Endodermal cell (in vitro differentiated cells): ENCODE measurements at regions not wholly inside any gene's neighbourhood (a gene's known extent, or its start where the extent isn't known, plus 50 kb on each side); places are given as distances from the start of the nearest gene placed in this dataset.

Experiments
- DNase-seq: peaks from one replicate; pipeline ENCODE4 v3.0.0-alpha.2; 2017
- H3K27ac ChIP-seq: 2 replicates; pipeline ENCODE4 v1.5.1; 2013; ENCODE audit warnings: mild to moderate bottlenecking, low read depth, low read length, moderate library complexity
- H3K27me3 ChIP-seq: 2 replicates; pipeline ENCODE4 v1.6.1; 2013; ENCODE audit warnings: mild to moderate bottlenecking, low read length, moderate library complexity; ENCODE audit not compliant: insufficient read depth, control insufficient read depth, poor library complexity, severe bottlenecking
- H3K36me3 ChIP-seq: 2 replicates; pipeline ENCODE4 v1.7.0; 2013; ENCODE audit warnings: mild to moderate bottlenecking, low read length, moderate library complexity; ENCODE audit not compliant: control insufficient read depth, insufficient read depth
- H3K4me1 ChIP-seq: one replicate; pipeline ENCODE4 v1.7.0; 2013; ENCODE audit warnings: low read length; ENCODE audit not compliant: control insufficient read depth, insufficient read depth
- H3K4me3 ChIP-seq: 2 replicates; pipeline ENCODE4 v1.5.1; 2013; ENCODE audit warnings: mild to moderate bottlenecking, low read length, moderate library complexity
- H3K9ac ChIP-seq: 2 replicates; pipeline ENCODE4 v1.6.1; 2013; ENCODE audit warnings: mild to moderate bottlenecking, low read length, moderate library complexity; ENCODE audit not compliant: poor library complexity, severe bottlenecking; ENCODE audit errors: extremely low read depth
- H3K9me3 ChIP-seq: 2 replicates; pipeline ENCODE4 v1.6.1; 2013; ENCODE audit warnings: mild to moderate bottlenecking, low read length, moderate library complexity; ENCODE audit not compliant: control insufficient read depth
- H3K27ac Mint-ChIP-seq: 2 replicates; pipeline ENCODE4 v1.8.0; 2020; ENCODE audit warnings: mixed read lengths
- H3K27me3 Mint-ChIP-seq: 2 replicates; pipeline ENCODE4 v1.8.0; 2021; ENCODE audit warnings: mild to moderate bottlenecking, mixed read lengths; ENCODE audit not compliant: insufficient read depth
- H3K36me3 Mint-ChIP-seq: 2 replicates; pipeline ENCODE4 v1.8.0; 2020; ENCODE audit warnings: low read depth, mixed read lengths
- H3K4me1 Mint-ChIP-seq: 2 replicates; pipeline ENCODE4 v1.8.0; 2020; ENCODE audit warnings: mixed read lengths
- H3K4me3 Mint-ChIP-seq: 2 replicates; pipeline ENCODE4 v1.8.0; 2020; ENCODE audit warnings: mild to moderate bottlenecking, moderate library complexity, mixed read lengths
- H3K9me3 Mint-ChIP-seq: 2 replicates; pipeline ENCODE4 v1.8.0; 2020; ENCODE audit warnings: mild to moderate bottlenecking, mixed read lengths
- WGBS, 2 experiments: methylation state at CpG; one replicate each; pipeline versions ENCODE4 v1.1.5 to v1.1.7; 2013; ENCODE audit warnings: missing lambda C conversion rate in 2 of 2, mixed read lengths in 1 of 2; ENCODE audit not compliant: insufficient coverage in 1 of 2, insufficient read length in 1 of 2; 5-methylcytosine and 5-hydroxymethylcytosine counted together
- TF ChIP-seq, protein P1 (sequence below): fragments of 200-600 bp; sonication (generic); conservative IDR thresholded peaks from 2 replicates; pipeline ENCODE4 v1.5.0; 2021; ENCODE audit warnings: antibody characterized with exemption, mild to moderate bottlenecking

DNA sequence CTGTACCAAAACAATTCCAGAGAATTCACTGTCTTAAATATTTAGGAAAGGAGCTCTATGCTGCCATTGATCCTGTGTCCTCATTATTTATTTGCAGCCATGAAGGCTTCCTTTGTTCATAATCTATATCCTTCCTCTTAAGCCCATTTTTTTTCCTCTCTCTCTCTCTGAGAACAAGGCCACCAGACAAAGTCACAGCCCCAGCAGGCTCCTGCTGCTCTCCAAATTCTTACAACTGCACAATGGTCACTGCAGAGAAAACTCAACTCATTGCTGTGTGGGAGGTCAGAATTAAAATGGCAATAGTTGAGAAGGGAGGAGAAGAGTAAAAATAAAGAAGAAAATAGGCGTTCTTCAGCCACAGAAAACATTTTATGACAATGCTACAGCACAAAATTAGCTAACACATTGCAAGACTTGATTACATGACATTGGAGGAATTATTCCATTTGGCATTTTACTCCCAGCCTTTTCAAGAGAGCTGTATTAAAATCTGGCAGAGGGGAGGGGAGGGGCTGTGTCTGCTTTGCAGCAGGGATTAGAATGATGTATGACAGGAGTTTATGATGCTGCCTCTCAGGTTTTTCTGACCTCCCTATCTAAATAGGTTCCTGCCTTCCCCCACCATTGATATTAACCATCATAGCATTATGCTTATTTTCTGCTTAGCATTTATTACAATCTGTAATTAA, 399.7 kb upstream of the THBS1 start:
- Histone ChIP-seq H3K36me3 (no peaks in the 10 kb centered on the region), H3K27me3 (no peaks in the 10 kb centered on the region), H3K9ac (no peak overlapping the region), H3K27ac (peak overlapping the region; percentile 7), H3K9me3 (no peaks in the 10 kb centered on the region), H3K4me3 (no peak overlapping the region), H3K4me1 (no peaks in the 10 kb centered on the region)
- 75% methylated on average over 1 of the region's 1 CpG; no CpG with 5 or more reads in 1 of the 2 experiments for WGBS, 2 experiments
- H3K4me1 Mint-ChIP-seq: peaks cover 9% of the 10 kb centered on the region
- H3K27me3 Mint-ChIP-seq: peaks cover 3% of the 10 kb centered on the region
- no peak overlapping the region for H3K27ac Mint-ChIP-seq
- no peaks in the 10 kb centered on the region for H3K36me3 Mint-ChIP-seq
- no peak overlapping the region for H3K4me3 Mint-ChIP-seq
- DNase-seq: no peak
- H3K9me3 Mint-ChIP-seq: no peaks in the 10 kb centered on the region
- TF ChIP-seq, protein P1, sequence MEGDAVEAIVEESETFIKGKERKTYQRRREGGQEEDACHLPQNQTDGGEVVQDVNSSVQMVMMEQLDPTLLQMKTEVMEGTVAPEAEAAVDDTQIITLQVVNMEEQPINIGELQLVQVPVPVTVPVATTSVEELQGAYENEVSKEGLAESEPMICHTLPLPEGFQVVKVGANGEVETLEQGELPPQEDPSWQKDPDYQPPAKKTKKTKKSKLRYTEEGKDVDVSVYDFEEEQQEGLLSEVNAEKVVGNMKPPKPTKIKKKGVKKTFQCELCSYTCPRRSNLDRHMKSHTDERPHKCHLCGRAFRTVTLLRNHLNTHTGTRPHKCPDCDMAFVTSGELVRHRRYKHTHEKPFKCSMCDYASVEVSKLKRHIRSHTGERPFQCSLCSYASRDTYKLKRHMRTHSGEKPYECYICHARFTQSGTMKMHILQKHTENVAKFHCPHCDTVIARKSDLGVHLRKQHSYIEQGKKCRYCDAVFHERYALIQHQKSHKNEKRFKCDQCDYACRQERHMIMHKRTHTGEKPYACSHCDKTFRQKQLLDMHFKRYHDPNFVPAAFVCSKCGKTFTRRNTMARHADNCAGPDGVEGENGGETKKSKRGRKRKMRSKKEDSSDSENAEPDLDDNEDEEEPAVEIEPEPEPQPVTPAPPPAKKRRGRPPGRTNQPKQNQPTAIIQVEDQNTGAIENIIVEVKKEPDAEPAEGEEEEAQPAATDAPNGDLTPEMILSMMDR: no peak

DNA sequence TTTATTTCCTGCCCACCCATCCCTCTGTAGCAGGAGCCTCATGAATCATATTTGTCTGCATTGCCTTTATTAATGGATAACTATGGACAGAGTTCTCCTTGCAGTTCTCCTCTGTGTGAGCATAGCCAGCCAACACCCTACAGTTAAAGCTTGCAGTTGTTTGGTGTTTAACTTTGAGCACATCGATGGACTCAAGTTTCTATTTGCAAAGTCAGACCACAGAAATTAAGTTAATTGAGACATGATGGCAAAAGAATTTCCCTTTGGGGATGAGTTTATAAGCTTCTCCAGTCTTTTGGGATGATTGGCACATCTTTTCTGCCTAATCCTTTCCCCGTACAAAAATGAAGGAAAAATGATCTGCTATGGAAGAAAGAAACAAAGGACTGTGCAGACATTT, 398.9 kb upstream of the THBS1 start:
- Mint-ChIP-seq H3K27ac (no peak overlapping the region), H3K4me3 (no peak overlapping the region), H3K36me3 (no peaks in the 10 kb centered on the region), H3K27me3 (peaks cover 3% of the 10 kb centered on the region), H3K9me3 (no peaks in the 10 kb centered on the region), H3K4me1 (peaks cover 9% of the 10 kb centered on the region)
- H3K9ac ChIP-seq: no peak overlapping the region
- 86 to 92% methylated on average over 2 of the region's 2 CpGs for WGBS, 2 experiments
- DNase-seq: no peak
- no peak overlapping the region for H3K27ac ChIP-seq
- H3K36me3 ChIP-seq: no peaks in the 10 kb centered on the region
- no peak overlapping the region for H3K4me3 ChIP-seq
- TF ChIP-seq, protein P1: no peak
- H3K9me3 ChIP-seq: no peaks in the 10 kb centered on the region
- no peaks in the 10 kb centered on the region for H3K4me1 ChIP-seq
- H3K27me3 ChIP-seq: no peaks in the 10 kb centered on the region

DNA sequence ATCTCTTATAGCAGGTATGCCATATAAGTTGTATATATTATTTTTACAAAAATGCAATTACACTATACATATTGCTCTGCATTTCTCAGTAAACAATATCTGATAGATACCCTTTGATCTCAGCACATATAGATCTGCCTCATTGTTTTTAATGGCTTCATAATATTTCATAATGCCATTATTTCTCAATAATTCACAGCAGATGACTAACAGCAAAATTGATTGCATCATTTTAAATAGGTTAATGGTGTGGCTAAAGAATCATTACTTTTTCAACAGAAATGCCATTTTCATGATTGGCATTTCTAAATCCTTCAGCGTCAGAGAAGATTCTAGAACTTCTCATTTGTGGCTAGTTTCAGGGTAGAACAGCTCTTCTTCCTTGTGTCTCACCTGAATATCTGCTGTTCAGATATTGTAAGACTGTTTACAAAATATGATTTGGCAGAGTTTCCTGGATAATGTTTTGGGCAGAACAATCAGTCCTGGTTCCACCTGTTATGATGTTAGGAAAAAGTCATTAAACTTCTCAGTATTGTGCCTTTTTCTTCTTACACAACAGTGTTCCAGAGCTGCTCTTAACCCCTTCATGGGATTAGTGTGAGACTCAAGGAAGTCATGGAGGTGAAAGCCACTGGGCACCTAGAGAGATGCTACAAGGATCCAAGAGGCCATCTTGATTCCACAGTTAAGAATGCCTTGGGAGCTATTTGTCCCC, 397.6 kb upstream of the THBS1 start:
- 97 to 100% methylated on average over 1 of the region's 1 CpG for WGBS, 2 experiments
- Histone ChIP-seq H3K9me3 (no peaks in the 10 kb centered on the region), H3K27me3 (no peaks in the 10 kb centered on the region), H3K9ac (no peak overlapping the region), H3K36me3 (no peaks in the 10 kb centered on the region), H3K4me3 (no peak overlapping the region), H3K27ac (no peak overlapping the region), H3K4me1 (no peaks in the 10 kb centered on the region)
- no peak overlapping the region for H3K27ac Mint-ChIP-seq
- no peaks in the 10 kb centered on the region for H3K9me3 Mint-ChIP-seq
- TF ChIP-seq, protein P1: no peak
- H3K4me1 Mint-ChIP-seq: peaks cover 9% of the 10 kb centered on the region
- peaks cover 3% of the 10 kb centered on the region for H3K27me3 Mint-ChIP-seq
- no peak overlapping the region for H3K4me3 Mint-ChIP-seq
- no peaks in the 10 kb centered on the region for H3K36me3 Mint-ChIP-seq
- no peak for DNase-seq
